GM12874 (cell line): ENCODE measurements at regions not wholly inside any gene's neighbourhood (a gene's known extent, or its start where the extent isn't known, plus 50 kb on each side); places are given as distances from the start of the nearest gene placed in this dataset.

Experiments
- TF ChIP-seq, protein P1 (sequence below): IDR thresholded peaks from 2 replicates; pipeline ENCODE4 v1.5.1; 2011; ENCODE audit warnings: low read depth, mild to moderate bottlenecking, control low read depth, low read length, moderate library complexity; ENCODE audit not compliant: insufficient read depth

DNA sequence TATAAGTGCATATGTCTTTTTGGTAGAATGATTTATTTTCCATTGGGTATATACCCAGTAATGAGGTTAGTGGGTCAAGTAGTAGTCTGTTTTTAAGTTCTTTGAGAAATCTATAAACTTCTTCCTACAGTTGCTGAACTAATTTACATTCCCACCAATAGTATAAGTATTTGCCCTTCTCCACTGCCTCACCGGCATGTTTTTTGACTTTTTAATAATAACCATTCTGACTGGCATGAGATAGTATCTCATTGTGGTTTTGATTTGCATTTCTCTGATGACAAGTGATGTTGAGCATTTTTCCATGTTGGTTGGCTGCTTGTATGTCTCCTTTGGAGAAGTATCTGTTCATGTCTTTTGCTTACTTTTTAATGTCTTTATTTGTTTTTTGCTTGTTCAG is 94.1 kb upstream of the TP63 start:
- TF ChIP-seq, protein P1, sequence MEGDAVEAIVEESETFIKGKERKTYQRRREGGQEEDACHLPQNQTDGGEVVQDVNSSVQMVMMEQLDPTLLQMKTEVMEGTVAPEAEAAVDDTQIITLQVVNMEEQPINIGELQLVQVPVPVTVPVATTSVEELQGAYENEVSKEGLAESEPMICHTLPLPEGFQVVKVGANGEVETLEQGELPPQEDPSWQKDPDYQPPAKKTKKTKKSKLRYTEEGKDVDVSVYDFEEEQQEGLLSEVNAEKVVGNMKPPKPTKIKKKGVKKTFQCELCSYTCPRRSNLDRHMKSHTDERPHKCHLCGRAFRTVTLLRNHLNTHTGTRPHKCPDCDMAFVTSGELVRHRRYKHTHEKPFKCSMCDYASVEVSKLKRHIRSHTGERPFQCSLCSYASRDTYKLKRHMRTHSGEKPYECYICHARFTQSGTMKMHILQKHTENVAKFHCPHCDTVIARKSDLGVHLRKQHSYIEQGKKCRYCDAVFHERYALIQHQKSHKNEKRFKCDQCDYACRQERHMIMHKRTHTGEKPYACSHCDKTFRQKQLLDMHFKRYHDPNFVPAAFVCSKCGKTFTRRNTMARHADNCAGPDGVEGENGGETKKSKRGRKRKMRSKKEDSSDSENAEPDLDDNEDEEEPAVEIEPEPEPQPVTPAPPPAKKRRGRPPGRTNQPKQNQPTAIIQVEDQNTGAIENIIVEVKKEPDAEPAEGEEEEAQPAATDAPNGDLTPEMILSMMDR = no peak

DNA sequence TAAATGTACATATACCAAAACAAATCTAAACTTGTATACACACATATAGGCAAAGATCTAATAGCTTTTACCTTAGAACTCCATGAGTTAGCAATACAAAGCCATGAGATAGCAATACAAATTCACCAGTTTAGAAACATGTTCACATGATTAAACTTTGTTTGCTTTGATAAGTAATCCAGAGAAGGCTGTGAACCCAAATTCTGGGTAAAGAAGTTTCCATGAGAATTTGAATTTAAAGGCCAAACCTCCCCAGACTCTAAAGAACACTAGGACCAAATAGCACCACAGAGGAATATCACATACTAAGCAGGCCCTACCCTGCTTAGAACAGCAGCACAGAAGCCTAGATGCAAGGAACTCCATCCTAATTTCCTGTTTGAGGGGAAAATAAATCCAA is 83.7 kb upstream of the TP63 start:
- TF ChIP-seq, protein P1 = no peak

DNA sequence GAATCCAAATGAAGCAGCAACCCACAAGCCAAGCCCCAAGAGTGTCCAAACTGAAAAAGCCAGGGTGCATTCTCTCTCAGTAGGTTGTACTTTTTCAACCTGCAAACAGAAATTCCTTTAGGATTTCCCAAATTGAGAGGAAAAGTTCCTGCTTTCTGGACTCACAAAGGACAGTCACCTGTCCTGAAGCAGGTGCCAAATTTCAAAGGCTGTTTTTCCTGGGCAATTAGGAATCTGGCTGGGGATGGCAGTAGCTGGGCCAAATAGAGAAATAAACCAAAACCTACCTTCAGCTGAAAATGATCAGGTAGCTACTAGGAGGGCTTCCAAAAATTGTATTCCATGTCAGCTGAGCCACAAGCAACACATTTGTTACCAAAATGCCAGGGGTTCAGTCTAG is 83.1 kb upstream of the TP63 start:
- TF ChIP-seq, protein P1 = no peak

DNA sequence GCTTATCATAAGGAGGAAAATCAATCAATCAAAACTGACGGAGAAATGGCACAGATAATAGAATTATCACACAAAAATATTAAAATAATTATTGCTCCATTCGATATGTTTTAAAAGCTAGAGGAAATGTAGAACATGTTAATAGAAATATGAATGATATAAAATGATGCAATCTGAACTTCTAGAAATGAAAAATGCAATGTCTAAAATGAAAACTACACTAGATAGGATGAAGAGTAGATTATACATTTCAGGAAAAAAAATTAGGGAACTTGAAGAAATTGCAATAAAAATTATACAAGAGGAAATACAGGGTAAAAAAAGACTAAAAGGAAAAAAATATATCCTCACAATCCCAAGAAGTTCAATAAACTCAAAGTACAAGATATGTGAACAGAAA is 80.2 kb upstream of the TP63 start:
- TF ChIP-seq, protein P1 = no peak

DNA sequence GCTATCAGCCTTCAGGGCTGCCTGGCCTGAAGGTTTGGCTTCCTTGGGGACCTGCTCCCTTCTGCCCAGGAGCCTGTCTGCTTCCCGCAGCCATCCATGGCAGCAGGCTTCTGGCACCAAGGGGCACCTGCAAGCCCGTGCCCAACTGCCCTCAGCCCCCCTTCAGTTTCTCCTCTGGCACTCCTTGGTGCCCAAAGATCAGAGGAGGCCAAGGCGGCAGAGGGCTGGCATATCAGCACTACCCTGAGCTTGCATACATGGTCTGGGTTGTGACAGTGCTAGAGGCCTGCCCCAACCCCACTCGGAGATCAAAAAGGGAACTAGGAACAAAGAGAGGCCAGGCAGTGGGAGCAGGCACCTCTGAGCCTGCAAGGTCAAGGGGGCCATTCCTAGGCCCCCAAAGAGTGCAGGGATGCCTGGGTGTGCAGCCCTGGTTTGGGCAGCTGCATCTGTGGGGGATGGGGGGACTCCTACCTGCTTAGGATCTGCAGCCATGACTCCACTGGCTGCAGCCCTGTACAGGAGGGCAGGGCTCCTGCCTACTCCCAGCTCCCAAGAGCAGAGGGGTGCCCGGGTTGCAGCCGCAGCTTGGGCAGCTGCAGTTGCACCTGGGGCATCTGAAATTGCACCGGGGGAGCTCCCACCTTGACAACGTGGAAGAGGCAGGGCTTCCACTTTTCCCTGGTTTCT is 76.2 kb upstream of the TP63 start:
- TF ChIP-seq, protein P1 = no peak

DNA sequence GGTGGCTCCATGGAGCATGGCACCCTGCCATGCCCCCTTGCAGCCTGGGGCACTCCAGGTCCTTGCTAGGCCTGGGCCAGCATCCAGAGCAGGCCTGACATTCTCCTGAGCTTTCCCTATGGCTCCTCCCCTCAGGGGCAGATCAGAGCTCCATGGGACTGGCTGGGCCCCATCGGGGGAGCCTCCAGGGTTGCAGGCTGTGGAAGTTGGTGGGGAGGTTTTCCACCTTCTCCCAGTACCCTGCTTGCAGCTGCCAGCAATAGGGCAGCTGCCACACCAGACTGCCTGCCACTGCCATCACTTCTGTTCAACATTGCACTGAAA is 75.7 kb upstream of the TP63 start:
- TF ChIP-seq, protein P1 = no peak

DNA sequence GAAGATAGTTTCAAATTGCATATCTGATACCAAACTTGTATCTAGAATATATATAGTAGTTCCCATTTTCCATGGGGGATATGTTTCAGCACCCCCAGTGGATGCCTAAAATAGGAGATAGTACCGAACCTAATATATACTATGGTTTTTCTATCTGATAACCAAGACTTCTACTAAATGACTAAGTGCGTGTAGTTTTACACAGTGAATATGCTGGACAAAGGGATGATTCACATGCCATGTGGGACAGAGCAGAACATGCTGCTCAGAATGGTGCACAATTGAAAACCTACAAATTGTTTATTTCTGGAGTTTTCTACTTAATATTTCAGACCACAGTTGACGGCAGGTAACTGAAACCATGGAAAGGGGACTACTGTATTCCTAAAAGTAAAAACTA is 73.4 kb upstream of the TP63 start:
- TF ChIP-seq, protein P1 = no peak
